Esophagus (tissue), 2 donors: ENCODE measurements at regions not wholly inside any gene's neighbourhood (a gene's known extent, or its start where the extent isn't known, plus 50 kb on each side); places are given as distances from the start of the nearest gene placed in this dataset.
A peak's percentile ranks its signal among the peaks of the same experiment; 100 is the strongest.

ENCODE experiments used
- H3K27ac ChIP-seq, 2 donors: one replicate each; pipeline ENCODE4 v1.5.1; 2013; ENCODE audit warnings: low read depth in 2 of 2, mild to moderate bottlenecking in 2 of 2, inconsistent platforms in 1 of 2, low read length in 1 of 2, moderate library complexity in 1 of 2
- H3K27me3 ChIP-seq, 2 donors: one replicate each; pipeline ENCODE4 v1.6.1; 2013; ENCODE audit warnings: low read length in 2 of 2, control low read depth in 1 of 2, mild to moderate bottlenecking in 1 of 2; ENCODE audit not compliant: insufficient read depth in 2 of 2, control insufficient read depth in 1 of 2
- H3K36me3 ChIP-seq, 2 donors: one replicate each; pipeline ENCODE4 v1.6.1; 2013; ENCODE audit warnings: low read length in 1 of 2; ENCODE audit not compliant: control insufficient read depth in 2 of 2, insufficient read depth in 2 of 2
- H3K4me1 ChIP-seq, 2 donors: one replicate each; pipeline ENCODE4 v1.6.1; 2013; ENCODE audit warnings: low read length in 1 of 2; ENCODE audit not compliant: control insufficient read depth in 2 of 2, insufficient read depth in 2 of 2
- H3K4me3 ChIP-seq, 2 donors: one replicate each; pipeline ENCODE4 v1.5.1; 2013; ENCODE audit warnings: low read length in 2 of 2, mild to moderate bottlenecking in 2 of 2, low read depth in 1 of 2, moderate library complexity in 1 of 2
- H3K9me3 ChIP-seq, 2 donors: one replicate each; pipeline ENCODE4 v1.6.1; 2013; ENCODE audit warnings: mild to moderate bottlenecking in 2 of 2, low read depth in 1 of 2, low read length in 1 of 2, moderate library complexity in 1 of 2; ENCODE audit not compliant: control insufficient read depth in 2 of 2, insufficient read depth in 1 of 2
- WGBS, 2 donors: extraction: QIAGEN DNeasy Blood & Tissue Kit; methylation state at CpG; one replicate each; pipeline ENCODE4 v1.1.7; 2013; 5-methylcytosine and 5-hydroxymethylcytosine counted together
- donor health status: healthy with polysubstance abuse.
- donor health status: Bipolar disorder and iron deficiency.

DNA sequence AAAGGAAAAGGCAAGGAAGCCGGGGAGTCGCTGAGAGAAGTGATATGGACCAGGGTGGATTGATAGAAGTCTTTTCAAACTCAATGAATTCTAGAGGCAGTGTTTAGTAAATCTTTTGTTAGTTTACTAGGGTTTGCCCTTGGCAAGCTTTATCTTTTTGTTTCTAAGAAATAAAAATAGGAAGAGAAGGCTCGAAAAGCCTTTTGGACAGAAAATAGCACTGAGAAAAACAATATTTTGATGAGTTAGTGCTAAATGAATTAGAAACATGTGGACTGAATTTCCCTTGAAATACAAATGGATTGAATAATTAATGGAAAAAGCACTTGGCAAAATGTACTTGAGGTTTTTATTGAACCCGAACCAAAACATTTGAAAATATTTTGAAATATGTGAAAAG, 121.8 kb upstream of the SPAG17 start:
- Histone ChIP-seq H3K36me3 (no peaks in the 10 kb centered on the region), H3K9me3 (no peaks in the 10 kb centered on the region), H3K4me1 (no peaks in the 10 kb centered on the region), H3K4me3 (no peak overlapping the region), H3K27ac (no peak overlapping the region), H3K27me3 (peaks cover 0 to 2% of the 10 kb centered on the region in 2 donors)
- 82 to 83% methylated on average over 4 of the region's 4 CpGs for WGBS, 2 donors

DNA sequence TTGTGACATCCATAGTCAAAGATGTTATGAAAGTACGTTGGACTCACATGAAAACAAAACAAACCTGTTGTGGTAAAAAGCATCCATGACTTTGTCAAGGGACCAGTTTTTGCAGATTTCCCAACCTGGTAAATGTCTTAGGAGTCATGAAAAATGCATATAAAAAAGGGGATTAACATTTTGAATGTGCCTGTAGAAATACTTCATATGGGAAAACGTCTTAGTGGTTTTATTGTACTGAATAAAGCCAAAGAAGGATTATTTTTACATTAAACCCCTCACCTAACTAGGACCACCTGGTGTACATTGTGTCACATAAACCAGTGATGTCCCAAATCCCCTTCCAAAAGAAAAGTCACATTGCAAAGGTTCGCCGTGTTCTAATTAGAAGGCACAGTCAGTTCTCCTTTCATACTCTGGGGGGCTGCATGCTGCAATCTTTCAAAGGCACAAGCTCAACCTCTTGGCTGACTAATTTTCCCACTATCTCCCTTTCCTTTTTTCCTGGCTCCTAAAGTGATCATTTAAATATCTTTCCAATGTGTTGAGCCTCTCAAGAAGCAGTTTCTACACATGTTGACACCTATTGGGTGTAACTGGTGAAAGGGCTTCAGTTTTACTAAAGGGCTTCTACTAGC, 119.8 kb upstream of the SPAG17 start:
- no peaks in the 10 kb centered on the region for H3K4me1 ChIP-seq
- WGBS, 2 donors: 47 to 52% methylated on average over 4 of the region's 4 CpGs
- H3K36me3 ChIP-seq: no peaks in the 10 kb centered on the region
- no peak overlapping the region for H3K27ac ChIP-seq
- H3K9me3 ChIP-seq: no peaks in the 10 kb centered on the region
- H3K4me3 ChIP-seq: no peak overlapping the region
- peaks cover 0 to 2% of the 10 kb centered on the region in 2 donors for H3K27me3 ChIP-seq

- H3K4me3 ChIP-seq: no peak overlapping the region
- no peaks in the 10 kb centered on the region for H3K36me3 ChIP-seq
- no peak overlapping the region for H3K27ac ChIP-seq
- no peaks in the 10 kb centered on the region for H3K9me3 ChIP-seq
- H3K27me3 ChIP-seq: peaks cover 0 to 2% of the 10 kb centered on the region in 2 donors
- 60 to 63% methylated on average over 4 of the region's 4 CpGs for WGBS, 2 donors
- H3K4me1 ChIP-seq: no peaks in the 10 kb centered on the region
Measured at GRCh38 chr1:118303534-118303933, 118.5 kb upstream of the SPAG17 start.

DNA sequence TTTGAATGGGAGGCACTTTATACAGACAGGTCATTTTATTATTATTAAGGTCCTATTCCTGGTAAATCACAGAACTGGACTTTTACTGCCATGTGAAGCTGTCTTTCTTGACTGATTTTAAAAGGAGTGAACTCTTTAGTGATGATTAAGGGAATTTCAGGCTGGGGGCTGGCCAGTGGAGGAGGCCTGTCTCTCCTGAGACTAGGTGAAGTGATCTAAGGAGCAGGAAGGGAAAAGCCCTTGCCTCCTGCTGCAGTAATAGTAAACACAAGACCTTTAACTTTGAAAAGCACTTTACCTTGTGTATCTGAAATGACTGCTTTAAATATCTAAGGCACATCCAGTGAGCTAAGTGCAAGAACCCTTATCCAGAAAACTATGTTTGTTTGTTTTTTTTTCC, 118.0 kb upstream of the SPAG17 start:
- Histone ChIP-seq H3K4me1 (no peaks in the 10 kb centered on the region), H3K27me3 (peaks cover 0 to 2% of the 10 kb centered on the region in 2 donors), H3K9me3 (no peaks in the 10 kb centered on the region), H3K36me3 (no peaks in the 10 kb centered on the region), H3K27ac (no peak overlapping the region), H3K4me3 (no peak overlapping the region)

- WGBS, 2 donors: 52 to 63% methylated on average over 1 of the region's 1 CpG
Measured at GRCh38 chr1:118302145-118302544, 117.1 kb upstream of the SPAG17 start.

GRCh38 chr1:118300808-118301207, 115.8 kb upstream of the SPAG17 start:
- no peaks in the 10 kb centered on the region for H3K36me3 ChIP-seq

More at GRCh38 chr1:118302145-118302544, 117.1 kb upstream of the SPAG17 start:
- Histone ChIP-seq H3K4me3 (no peak overlapping the region), H3K9me3 (no peaks in the 10 kb centered on the region), H3K4me1 (no peaks in the 10 kb centered on the region), H3K27me3 (no peaks in the 10 kb centered on the region), H3K27ac (no peak overlapping the region), H3K36me3 (no peaks in the 10 kb centered on the region)

DNA sequence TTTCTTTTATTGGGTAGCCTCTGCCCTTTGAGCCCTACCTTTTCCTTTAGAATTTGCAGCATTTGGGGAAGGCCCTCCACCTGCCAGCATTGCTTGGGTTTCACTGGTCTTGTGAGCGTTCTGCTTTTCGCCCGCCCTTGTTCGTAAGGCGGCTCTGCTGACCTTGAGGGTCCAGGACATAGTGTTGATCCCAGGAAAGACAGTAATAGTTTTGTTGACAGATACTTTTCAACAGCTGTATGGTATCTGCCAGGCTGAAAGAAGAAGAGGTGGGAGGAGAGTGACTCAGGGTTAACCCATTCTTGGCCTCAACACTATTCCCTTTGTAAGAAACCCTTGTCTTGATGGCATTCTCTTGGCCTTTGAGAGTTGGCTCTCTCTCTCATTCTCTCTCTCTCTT, 113.4 kb upstream of the SPAG17 start:
- H3K9me3 ChIP-seq: no peaks in the 10 kb centered on the region
- WGBS, 2 donors: 90 to 91% methylated on average over 5 of the region's 5 CpGs
- no peaks in the 10 kb centered on the region for H3K27me3 ChIP-seq
- no peaks in the 10 kb centered on the region for H3K4me1 ChIP-seq
- H3K36me3 ChIP-seq: no peaks in the 10 kb centered on the region
- H3K4me3 ChIP-seq: no peak overlapping the region
- no peak overlapping the region for H3K27ac ChIP-seq

More at GRCh38 chr1:118300808-118301207, 115.8 kb upstream of the SPAG17 start:
- Histone ChIP-seq H3K27ac (no peak overlapping the region), H3K9me3 (no peaks in the 10 kb centered on the region), H3K4me3 (no peak overlapping the region), H3K4me1 (no peaks in the 10 kb centered on the region), H3K27me3 (no peaks in the 10 kb centered on the region)

GRCh38 chr1:118297521-118297920, 112.5 kb upstream of the SPAG17 start:
- Histone ChIP-seq H3K36me3 (no peaks in the 10 kb centered on the region), H3K27me3 (no peaks in the 10 kb centered on the region), H3K4me1 (no peaks in the 10 kb centered on the region), H3K9me3 (no peaks in the 10 kb centered on the region), H3K4me3 (no peak overlapping the region), H3K27ac (no peak overlapping the region)

DNA sequence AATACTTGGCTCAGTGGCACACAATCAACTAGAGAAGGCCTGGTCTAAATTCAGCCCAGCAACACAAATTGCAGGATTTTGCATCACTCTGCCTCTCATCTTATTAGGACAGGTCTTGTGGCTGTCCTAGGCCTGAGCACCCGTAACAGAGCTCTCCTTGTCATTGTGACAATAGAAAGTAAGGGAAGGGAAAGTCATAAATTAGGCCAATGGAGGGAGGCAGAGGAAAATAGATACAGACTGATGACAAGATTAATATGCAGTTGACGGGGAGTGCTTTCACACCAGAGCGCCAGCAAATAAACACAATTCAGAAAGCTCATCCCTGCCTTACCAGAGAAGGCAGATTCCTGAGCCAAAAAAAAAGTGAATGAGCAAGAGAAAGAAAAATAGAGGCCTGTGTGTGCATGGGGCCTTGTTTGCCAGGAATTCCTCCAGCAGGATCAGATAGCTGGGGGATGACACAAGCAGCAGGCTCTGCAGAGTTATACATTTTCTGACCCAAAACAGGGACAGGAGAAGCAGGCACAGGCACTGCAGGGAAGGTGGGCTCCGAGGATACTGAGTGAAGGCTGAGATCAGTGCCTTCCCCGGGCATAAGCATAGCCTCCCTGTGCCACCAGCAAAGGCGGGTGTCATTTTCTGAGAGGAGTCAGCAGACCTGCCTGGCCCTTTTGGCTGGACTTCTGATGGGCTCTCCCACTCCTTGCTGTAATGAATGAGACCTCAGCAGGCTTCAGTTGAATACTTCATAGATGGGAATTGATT, 110.0 kb upstream of the SPAG17 start:
- no peaks in the 10 kb centered on the region for H3K36me3 ChIP-seq
- H3K27ac ChIP-seq: peak overlapping the region in 1 of 2 donors; percentile 3
- H3K9me3 ChIP-seq: no peaks in the 10 kb centered on the region
- H3K4me3 ChIP-seq: no peak overlapping the region
- 64 to 70% methylated on average over 6 of the region's 6 CpGs for WGBS, 2 donors
- peaks cover 0 to 2% of the 10 kb centered on the region in 2 donors for H3K4me1 ChIP-seq
- H3K27me3 ChIP-seq: no peaks in the 10 kb centered on the region

DNA sequence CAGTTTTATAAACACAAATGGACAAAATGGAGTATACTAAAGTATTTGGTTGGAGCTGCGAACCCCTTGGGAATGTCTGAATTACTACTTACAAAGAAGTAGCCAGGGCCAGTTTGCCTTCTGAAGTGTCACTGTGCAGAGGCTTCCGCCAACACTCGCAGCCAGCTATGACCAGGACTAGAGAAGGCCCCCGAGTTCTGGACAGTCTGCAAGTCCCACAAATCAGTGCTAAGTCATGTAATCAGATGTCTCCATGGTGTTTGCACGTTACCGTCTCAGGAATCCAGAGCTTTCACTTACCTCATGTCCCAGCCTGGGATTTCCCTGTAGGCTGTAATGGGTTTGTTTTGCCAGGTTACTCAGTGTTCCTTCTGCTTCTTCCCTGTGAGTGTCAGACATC, 106.6 kb upstream of the SPAG17 start:
- H3K36me3 ChIP-seq: no peaks in the 10 kb centered on the region
- H3K4me1 ChIP-seq: peaks cover 0 to 2% of the 10 kb centered on the region in 2 donors
- H3K4me3 ChIP-seq: no peak overlapping the region
- no peaks in the 10 kb centered on the region for H3K9me3 ChIP-seq
- H3K27ac ChIP-seq: no peak overlapping the region
- no peaks in the 10 kb centered on the region for H3K27me3 ChIP-seq
- 68 to 75% methylated on average over 6 of the region's 6 CpGs for WGBS, 2 donors
